Smooth muscle cell (in vitro differentiated cells): ENCODE measurements at regions not wholly inside any gene's neighbourhood (a gene's known extent, or its start where the extent isn't known, plus 50 kb on each side); places are given as distances from the start of the nearest gene placed in this dataset.

Source experiments
- DNase-seq: peaks from one replicate; lab custom pipeline; 2025; ENCODE audit not compliant: unreplicated experiment; lab: John Stamatoyannopoulos, UW
- H2AFZ ChIP-seq: fragments of 200-600 bp; sonication (generic); 2 replicates; pipeline ENCODE4 v1.6.0; 2016; ENCODE audit warnings: antibody characterized with exemption, low read depth, mild to moderate bottlenecking
- H3F3A ChIP-seq: fragments of 200-600 bp; sonication (generic); 2 replicates; pipeline ENCODE4 v1.6.0; 2017; ENCODE audit warnings: antibody characterized with exemption, low read depth
- H3K27ac ChIP-seq: fragments of 200-600 bp; sonication (generic); 2 replicates; pipeline ENCODE4 v1.5.1; 2016; ENCODE audit warnings: low read depth, mild to moderate bottlenecking
- H3K27me3 ChIP-seq: fragments of 200-600 bp; sonication (generic); 2 replicates; pipeline ENCODE4 v1.6.1; 2016; ENCODE audit warnings: low read depth, mild to moderate bottlenecking
- H3K36me3 ChIP-seq: fragments of 200-600 bp; sonication (generic); 2 replicates; pipeline ENCODE4 v1.5.1; 2016; ENCODE audit warnings: low read depth
- H3K4me1 ChIP-seq: fragments of 200-600 bp; sonication (generic); 2 replicates; pipeline ENCODE4 v1.5.1; 2016; ENCODE audit warnings: low read depth
- H3K4me2 ChIP-seq: fragments of 200-600 bp; sonication (generic); 2 replicates; pipeline ENCODE4 v1.6.0; 2016; ENCODE audit warnings: mild to moderate bottlenecking
- H3K4me3 ChIP-seq: fragments of 200-600 bp; sonication (generic); 2 replicates; pipeline ENCODE4 v1.5.1; 2016; ENCODE audit warnings: mild to moderate bottlenecking
- H3K79me2 ChIP-seq: fragments of 200-600 bp; sonication (generic); 2 replicates; pipeline ENCODE4 v1.6.0; 2016; ENCODE audit warnings: low read depth, mild to moderate bottlenecking
- H3K9ac ChIP-seq: fragments of 200-600 bp; sonication (generic); 2 replicates; pipeline ENCODE4 v1.6.0; 2016; ENCODE audit warnings: low read depth
- H3K9me3 ChIP-seq: fragments of 200-600 bp; sonication (generic); replicated peaks from 2 replicates; pipeline ENCODE4 v1.5.1; 2016; ENCODE audit warnings: low read depth
- H4K20me1 ChIP-seq: fragments of 200-600 bp; sonication (generic); 2 replicates; pipeline ENCODE4 v1.6.0; 2016; ENCODE audit warnings: low read depth
- CTCF ChIP-seq: fragments of 200-600 bp; sonication (generic); IDR thresholded peaks from 2 replicates; pipeline ENCODE4 v1.5.1; 2017; ENCODE audit warnings: borderline replicate concordance, mild to moderate bottlenecking, antibody characterized with exemption; ENCODE audit not compliant: insufficient read depth, poor library complexity, severe bottlenecking
- WGBS: methylation state at CpG from one replicate; pipeline ENCODE4 v1.1.7; 2016; ENCODE audit warnings: low lambda C conversion rate; 5-methylcytosine and 5-hydroxymethylcytosine counted together

- H3K36me3 ChIP-seq = peaks cover 15% of the 10 kb centered on the region
- no peak overlapping the region for H3K4me3 ChIP-seq
- DNase-seq = no peak
- no peaks in the 10 kb centered on the region for H3K79me2 ChIP-seq
- H4K20me1 ChIP-seq = no peaks in the 10 kb centered on the region
- TF ChIP-seq CTCF = no peak
- no peak overlapping the region for H3K9ac ChIP-seq
- no peaks in the 10 kb centered on the region for H3F3A ChIP-seq
- no peak overlapping the region for H2AFZ ChIP-seq
- H3K4me2 ChIP-seq = no peak overlapping the region
- no peaks in the 10 kb centered on the region for H3K27me3 ChIP-seq
- 15% methylated on average over 1 of the region's 1 CpG for WGBS
- H3K4me1 ChIP-seq = no peaks in the 10 kb centered on the region
- no peak overlapping the region for H3K27ac ChIP-seq
- H3K9me3 ChIP-seq = no peaks in the 10 kb centered on the region
These were observed 262.6 kb upstream of the CDH11 start for GRCh38 chr16:65384441-65384840.

- Histone ChIP-seq H3K4me3 (no peak overlapping the region), H2AFZ (no peak overlapping the region), H3K36me3 (peaks cover 4% of the 10 kb centered on the region), H3K27ac (no peak overlapping the region), H3K4me2 (no peak overlapping the region), H3K9me3 (no peaks in the 10 kb centered on the region), H3K9ac (no peak overlapping the region), H3K79me2 (no peaks in the 10 kb centered on the region), H4K20me1 (no peaks in the 10 kb centered on the region), H3F3A (no peaks in the 10 kb centered on the region), H3K4me1 (no peaks in the 10 kb centered on the region), H3K27me3 (no peaks in the 10 kb centered on the region)
- no peak for DNase-seq
- no peak for TF ChIP-seq CTCF
These were observed 255.3 kb upstream of the CDH11 start for GRCh38 chr16:65377195-65377594.

- Histone ChIP-seq H3K4me2 (no peak overlapping the region), H3K4me1 (no peaks in the 10 kb centered on the region), H2AFZ (no peak overlapping the region), H3K4me3 (no peak overlapping the region), H3K79me2 (no peaks in the 10 kb centered on the region), H4K20me1 (no peaks in the 10 kb centered on the region), H3F3A (no peaks in the 10 kb centered on the region), H3K36me3 (peaks cover 4% of the 10 kb centered on the region), H3K27me3 (no peaks in the 10 kb centered on the region), H3K9ac (no peak overlapping the region), H3K9me3 (no peaks in the 10 kb centered on the region), H3K27ac (no peak overlapping the region)
- WGBS = 94% methylated on average over 3 of the region's 3 CpGs
- no peak for TF ChIP-seq CTCF
- DNase-seq = no peak
These were observed 254.7 kb upstream of the CDH11 start for GRCh38 chr16:65376601-65377000.

- no peak overlapping the region for H2AFZ ChIP-seq
- H3K27me3 ChIP-seq = no peaks in the 10 kb centered on the region
- H3K9ac ChIP-seq = no peak overlapping the region
- H3K27ac ChIP-seq = no peak overlapping the region
- H3K9me3 ChIP-seq = no peaks in the 10 kb centered on the region
- TF ChIP-seq CTCF = no peak
- no peak for DNase-seq
- no peaks in the 10 kb centered on the region for H3K4me1 ChIP-seq
- H3K4me2 ChIP-seq = no peak overlapping the region
- H3K4me3 ChIP-seq = no peak overlapping the region
- peaks cover 2% of the 10 kb centered on the region for H3K36me3 ChIP-seq
- no peaks in the 10 kb centered on the region for H3F3A ChIP-seq
- H4K20me1 ChIP-seq = no peaks in the 10 kb centered on the region
- H3K79me2 ChIP-seq = no peaks in the 10 kb centered on the region
- 85% methylated on average over 1 of the region's 1 CpG for WGBS
These were observed 253.8 kb upstream of the CDH11 start for GRCh38 chr16:65375651-65376050.
